ENCODE measurements at regions not wholly inside any gene's neighbourhood (a gene's known extent, or its start where the extent isn't known, plus 50 kb on each side); places are given as distances from the start of the nearest gene placed in this dataset.

DNA sequence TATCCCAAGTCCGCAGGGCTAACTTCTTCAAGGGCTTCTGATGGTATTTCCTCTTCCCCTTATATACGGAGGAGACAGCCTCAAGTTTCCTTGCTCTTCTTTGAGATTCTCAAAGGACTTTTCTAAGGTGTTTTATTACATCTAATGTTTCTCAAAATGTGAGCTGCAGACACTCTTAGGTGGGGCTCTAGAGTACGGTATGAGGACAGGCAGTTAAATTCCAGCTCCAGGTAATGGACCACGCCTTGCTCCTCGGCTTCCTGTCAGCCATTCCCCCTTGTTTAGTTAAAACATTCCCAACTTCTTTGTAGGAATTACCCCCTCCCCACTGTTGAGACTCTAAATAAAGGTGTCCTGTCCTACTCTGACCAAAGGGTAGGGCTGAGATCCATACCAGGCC is 131.9 kb downstream of the IRS1 start:
- TF ChIP-seq CTCF (IDR thresholded peaks at IDR 0.05; ENCODE audit: unreplicated experiment): no peak
- no peak overlapping the region for H3K27ac Mint-ChIP-seq (ENCODE audit: unreplicated experiment)
- H3K4me3 Mint-ChIP-seq (ENCODE audit: unreplicated experiment): no peak overlapping the region
- H3K27me3 Mint-ChIP-seq (ENCODE audit: unreplicated experiment): no peaks in the 10 kb centered on the region
- no peaks in the 10 kb centered on the region for H3K9me3 Mint-ChIP-seq (ENCODE audit: unreplicated experiment)
- H3K36me3 Mint-ChIP-seq (ENCODE audit: low read depth, unreplicated experiment): no peaks in the 10 kb centered on the region
- DNase-seq (ENCODE audit: low spot score): no peak
- H3K4me1 Mint-ChIP-seq (ENCODE audit: unreplicated experiment): no peaks in the 10 kb centered on the region

GRCh38 chr2:226665306-226665831 is 134.3 kb downstream of the IRS1 start:
- peaks cover 4% of the 10 kb centered on the region for H3K9me3 Mint-ChIP-seq (ENCODE audit: unreplicated experiment)
- H3K4me1 Mint-ChIP-seq (ENCODE audit: unreplicated experiment): no peaks in the 10 kb centered on the region
- no peak overlapping the region for H3K4me3 Mint-ChIP-seq (ENCODE audit: unreplicated experiment)
- peaks cover 4% of the 10 kb centered on the region for H3K36me3 Mint-ChIP-seq (ENCODE audit: low read depth, unreplicated experiment)
- no peak overlapping the region for H3K27ac Mint-ChIP-seq (ENCODE audit: unreplicated experiment)
- H3K27me3 Mint-ChIP-seq (ENCODE audit: unreplicated experiment): peaks cover 7% of the 10 kb centered on the region
- DNase-seq (ENCODE audit: low spot score): no peak
- TF ChIP-seq CTCF (IDR thresholded peaks at IDR 0.05; ENCODE audit: unreplicated experiment): no peak

DNA sequence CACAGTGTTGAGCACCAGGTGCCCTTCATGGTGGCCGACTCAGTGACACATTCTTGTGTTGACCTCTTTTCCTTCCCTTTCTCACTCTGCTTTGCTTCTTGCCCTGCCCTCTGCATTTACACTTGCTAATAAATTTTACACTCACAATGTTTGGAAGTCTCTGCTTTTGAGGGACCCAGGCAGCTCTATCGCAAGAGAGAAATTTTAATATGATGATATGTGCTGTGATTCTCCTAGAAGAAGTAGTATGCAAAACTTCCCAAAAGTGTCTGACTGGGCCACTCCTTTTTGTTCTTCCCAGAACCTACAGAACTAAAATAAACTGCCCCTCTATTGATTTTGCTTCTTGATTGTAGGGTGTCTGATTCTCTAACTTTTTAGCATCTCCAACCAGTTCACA is 135.0 kb downstream of the IRS1 start:
- DNase-seq (ENCODE audit: low spot score): no peak
- Mint-ChIP-seq H3K27ac (ENCODE audit: unreplicated experiment) (no peak overlapping the region), H3K36me3 (ENCODE audit: low read depth, unreplicated experiment) (peaks cover 4% of the 10 kb centered on the region), H3K27me3 (ENCODE audit: unreplicated experiment) (peaks cover 7% of the 10 kb centered on the region), H3K4me1 (ENCODE audit: unreplicated experiment) (no peaks in the 10 kb centered on the region), H3K4me3 (ENCODE audit: unreplicated experiment) (no peak overlapping the region), H3K9me3 (ENCODE audit: unreplicated experiment) (peaks cover 4% of the 10 kb centered on the region)
- TF ChIP-seq CTCF (IDR thresholded peaks at IDR 0.05; ENCODE audit: unreplicated experiment): no peak

GRCh38 chr2:226664140-226664539 is 135.5 kb downstream of the IRS1 start:
- no peak for DNase-seq (ENCODE audit: low spot score)
- H3K4me3 Mint-ChIP-seq (ENCODE audit: unreplicated experiment): no peak overlapping the region
- TF ChIP-seq CTCF (IDR thresholded peaks at IDR 0.05; ENCODE audit: unreplicated experiment): no peak
- H3K27me3 Mint-ChIP-seq (ENCODE audit: unreplicated experiment): peaks cover 7% of the 10 kb centered on the region
- H3K9me3 Mint-ChIP-seq (ENCODE audit: unreplicated experiment): peaks cover 4% of the 10 kb centered on the region
- H3K27ac Mint-ChIP-seq (ENCODE audit: unreplicated experiment): no peak overlapping the region
- H3K36me3 Mint-ChIP-seq (ENCODE audit: low read depth, unreplicated experiment): peaks cover 4% of the 10 kb centered on the region
- H3K4me1 Mint-ChIP-seq (ENCODE audit: unreplicated experiment): peaks cover 4% of the 10 kb centered on the region

- Mint-ChIP-seq H3K27me3 (ENCODE audit: unreplicated experiment) (peaks cover 7% of the 10 kb centered on the region), H3K9me3 (ENCODE audit: unreplicated experiment) (peaks cover 4% of the 10 kb centered on the region), H3K36me3 (ENCODE audit: low read depth, unreplicated experiment) (peaks cover 4% of the 10 kb centered on the region), H3K27ac (ENCODE audit: unreplicated experiment) (no peak overlapping the region), H3K4me1 (ENCODE audit: unreplicated experiment) (peaks cover 12% of the 10 kb centered on the region), H3K4me3 (ENCODE audit: unreplicated experiment) (no peak overlapping the region)
- TF ChIP-seq CTCF (IDR thresholded peaks at IDR 0.05; ENCODE audit: unreplicated experiment): no peak
- DNase-seq (ENCODE audit: low spot score): no peak
Measured at GRCh38 chr2:226661789-226662545, 137.7 kb downstream of the IRS1 start.

Measured in endothelial cell (in vitro differentiated cells).